ENCODE measurements at regions not wholly inside any gene's neighbourhood (a gene's known extent, or its start where the extent isn't known, plus 50 kb on each side); places are given as distances from the start of the nearest gene placed in this dataset.
"Not testable (repeated sequence)": the region's sequence is repeated elsewhere in the genome, so short reads cannot be mapped to it uniquely, and the experiment has no call there.

GRCh38 chr2:8139668-8140200 lies 542.1 kb upstream of the ID2 start:
- Histone ChIP-seq H3K36me3 (ENCODE audit: control insufficient read depth in 3 of 3, insufficient read depth in 3 of 3, low read length in 3 of 3) (no peaks in the 10 kb centered on the region), H3K4me1 (ENCODE audit: control insufficient read depth in 3 of 3, insufficient read depth in 3 of 3, low read length in 3 of 3) (no peaks in the 10 kb centered on the region), H3K4me3 (ENCODE audit: low read length in 3 of 3) (no peak overlapping the region), H3K27me3 (ENCODE audit: control insufficient read depth in 3 of 3, insufficient read depth in 3 of 3, low read length in 3 of 3) (no peaks in the 10 kb centered on the region), H3K9ac (ENCODE audit: low read depth in 1 of 3, low read length in 3 of 3) (no peak overlapping the region), H3K27ac (ENCODE audit: low read depth, low read length) (peak overlapping the region; percentile 64), H3K9me3 (ENCODE audit: control insufficient read depth in 3 of 3, low read length in 3 of 3) (no peaks in the 10 kb centered on the region)

GRCh38 chr2:8141079-8141707 lies 540.7 kb upstream of the ID2 start:
- H3K9ac ChIP-seq (ENCODE audit: low read depth in 1 of 3, low read length in 3 of 3): no peak overlapping the region
- no peak overlapping the region for H3K4me3 ChIP-seq (ENCODE audit: low read length in 3 of 3)
- H3K27ac ChIP-seq (ENCODE audit: low read depth, low read length): no peak overlapping the region
- no peaks in the 10 kb centered on the region for H3K9me3 ChIP-seq (ENCODE audit: control insufficient read depth in 3 of 3, low read length in 3 of 3)
- no peaks in the 10 kb centered on the region for H3K27me3 ChIP-seq (ENCODE audit: control insufficient read depth in 3 of 3, insufficient read depth in 3 of 3, low read length in 3 of 3)
- no peaks in the 10 kb centered on the region for H3K36me3 ChIP-seq (ENCODE audit: control insufficient read depth in 3 of 3, insufficient read depth in 3 of 3, low read length in 3 of 3)
- H3K4me1 ChIP-seq (ENCODE audit: control insufficient read depth in 3 of 3, insufficient read depth in 3 of 3, low read length in 3 of 3): peaks cover 3 to 4% (median 3%) of the 10 kb centered on the region in 3 donors

DNA sequence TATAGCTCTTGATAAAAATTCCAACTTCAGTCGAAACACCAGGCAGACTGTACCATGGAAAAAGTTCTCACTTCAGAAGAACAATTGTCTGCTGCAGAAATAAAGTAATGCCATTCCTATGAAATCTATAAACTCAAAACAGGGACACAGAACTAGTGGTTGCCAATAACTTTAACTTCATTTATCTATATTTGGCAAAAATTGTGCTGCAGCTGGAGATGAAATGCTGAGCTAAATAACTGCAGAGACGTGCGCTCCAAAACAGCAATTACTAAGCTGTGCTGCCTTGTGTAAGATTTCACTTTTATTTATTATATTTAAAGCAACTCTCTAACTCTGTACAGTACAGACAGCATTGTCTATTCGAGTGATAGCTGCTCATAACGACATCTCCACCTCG lies 540.1 kb upstream of the ID2 start:
- H3K27ac ChIP-seq (ENCODE audit: low read depth, low read length): no peak overlapping the region

GRCh38 chr2:8142461-8142860 lies 539.4 kb upstream of the ID2 start:
- H3K27me3 ChIP-seq (ENCODE audit: control insufficient read depth in 3 of 3, insufficient read depth in 3 of 3, low read length in 3 of 3): no peaks in the 10 kb centered on the region
- H3K27ac ChIP-seq (ENCODE audit: low read depth, low read length): no peak overlapping the region

More for the DNA sequence above, 540.1 kb upstream of the ID2 start:
- H3K36me3 ChIP-seq (ENCODE audit: control insufficient read depth in 3 of 3, insufficient read depth in 3 of 3, low read length in 3 of 3): no peaks in the 10 kb centered on the region
- peaks cover 9 to 10% (median 9%) of the 10 kb centered on the region in 3 donors for H3K4me1 ChIP-seq (ENCODE audit: control insufficient read depth in 3 of 3, insufficient read depth in 3 of 3, low read length in 3 of 3)
- H3K9me3 ChIP-seq (ENCODE audit: control insufficient read depth in 3 of 3, low read length in 3 of 3): no peaks in the 10 kb centered on the region
- no peak overlapping the region for H3K4me3 ChIP-seq (ENCODE audit: low read length in 3 of 3)
- H3K27me3 ChIP-seq (ENCODE audit: control insufficient read depth in 3 of 3, insufficient read depth in 3 of 3, low read length in 3 of 3): no peaks in the 10 kb centered on the region
- no peak overlapping the region for H3K9ac ChIP-seq (ENCODE audit: low read depth in 1 of 3, low read length in 3 of 3)

DNA sequence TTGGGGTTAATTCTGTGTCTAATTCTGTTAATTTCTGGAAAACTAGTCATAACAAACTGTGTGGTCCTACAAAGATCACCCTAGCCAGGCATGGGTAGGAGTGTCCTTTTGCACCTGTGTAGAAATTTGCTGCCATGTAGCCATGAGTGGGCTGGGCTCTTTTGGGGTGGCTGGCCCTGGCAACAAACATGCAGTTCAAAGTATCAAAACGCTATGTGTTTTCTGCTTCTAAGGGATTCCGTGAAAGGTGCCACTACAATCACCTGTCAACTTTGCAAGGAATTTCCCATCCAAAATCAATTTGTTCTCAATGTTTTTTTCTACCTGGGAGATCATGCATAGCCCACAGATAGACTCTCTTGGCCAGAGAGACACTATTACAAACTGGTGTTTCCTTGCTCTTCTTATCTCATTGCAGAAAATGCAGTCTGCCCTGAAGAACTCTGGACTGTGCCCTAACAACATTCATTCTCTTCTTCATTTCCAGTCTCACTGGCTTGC lies 537.7 kb upstream of the ID2 start:
- Histone ChIP-seq H3K4me1 (ENCODE audit: control insufficient read depth in 3 of 3, insufficient read depth in 3 of 3, low read length in 3 of 3) (peaks cover 9 to 10% (median 10%) of the 10 kb centered on the region in 3 donors), H3K9me3 (ENCODE audit: control insufficient read depth in 3 of 3, low read length in 3 of 3) (no peaks in the 10 kb centered on the region), H3K36me3 (ENCODE audit: control insufficient read depth in 3 of 3, insufficient read depth in 3 of 3, low read length in 3 of 3) (no peaks in the 10 kb centered on the region), H3K27me3 (ENCODE audit: control insufficient read depth in 3 of 3, insufficient read depth in 3 of 3, low read length in 3 of 3) (no peaks in the 10 kb centered on the region), H3K27ac (ENCODE audit: low read depth, low read length) (no peak overlapping the region), H3K4me3 (ENCODE audit: low read length in 3 of 3) (no peak overlapping the region), H3K9ac (ENCODE audit: low read depth in 1 of 3, low read length in 3 of 3) (no peak overlapping the region)

More at GRCh38 chr2:8142461-8142860, 539.4 kb upstream of the ID2 start:
- no peak overlapping the region for H3K4me3 ChIP-seq (ENCODE audit: low read length in 3 of 3)
- H3K36me3 ChIP-seq (ENCODE audit: control insufficient read depth in 3 of 3, insufficient read depth in 3 of 3, low read length in 3 of 3): no peaks in the 10 kb centered on the region
- no peaks in the 10 kb centered on the region for H3K9me3 ChIP-seq (ENCODE audit: control insufficient read depth in 3 of 3, low read length in 3 of 3)
- H3K4me1 ChIP-seq (ENCODE audit: control insufficient read depth in 3 of 3, insufficient read depth in 3 of 3, low read length in 3 of 3): peaks cover 9 to 10% (median 10%) of the 10 kb centered on the region in 3 donors
- no peak overlapping the region for H3K9ac ChIP-seq (ENCODE audit: low read depth in 1 of 3, low read length in 3 of 3)

DNA sequence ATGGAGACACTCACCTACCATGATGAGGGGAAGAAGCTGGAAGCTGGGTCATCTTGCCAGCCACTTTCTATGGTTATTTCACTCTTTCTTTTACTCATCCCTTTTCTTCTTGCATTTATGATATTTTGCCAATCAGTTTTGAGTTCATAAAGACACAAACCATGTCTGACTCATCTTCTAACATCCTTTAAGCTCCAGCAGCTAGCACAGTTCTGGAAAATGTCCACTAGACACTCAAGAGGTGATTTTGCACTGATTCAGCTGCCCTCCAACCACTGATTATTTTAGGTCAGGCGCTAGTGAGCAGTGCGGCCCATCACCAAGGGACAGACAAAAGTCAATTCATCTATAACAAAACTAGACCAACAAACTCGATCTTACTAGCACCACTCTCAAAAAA lies 537.1 kb upstream of the ID2 start:
- no peaks in the 10 kb centered on the region for H3K27me3 ChIP-seq (ENCODE audit: control insufficient read depth in 3 of 3, insufficient read depth in 3 of 3, low read length in 3 of 3)
- no peaks in the 10 kb centered on the region for H3K36me3 ChIP-seq (ENCODE audit: control insufficient read depth in 3 of 3, insufficient read depth in 3 of 3, low read length in 3 of 3)
- H3K9me3 ChIP-seq (ENCODE audit: control insufficient read depth in 3 of 3, low read length in 3 of 3): no peaks in the 10 kb centered on the region
- H3K9ac ChIP-seq (ENCODE audit: low read depth in 1 of 3, low read length in 3 of 3): no peak overlapping the region
- H3K4me1 ChIP-seq (ENCODE audit: control insufficient read depth in 3 of 3, insufficient read depth in 3 of 3, low read length in 3 of 3): peaks cover 9 to 10% (median 10%) of the 10 kb centered on the region in 3 donors
- H3K4me3 ChIP-seq (ENCODE audit: low read length in 3 of 3): no peak overlapping the region
- no peak overlapping the region for H3K27ac ChIP-seq (ENCODE audit: low read depth, low read length)

GRCh38 chr2:8145375-8145774 lies 536.5 kb upstream of the ID2 start:
- not testable (repeated sequence) for H3K4me3 ChIP-seq (ENCODE audit: low read length in 3 of 3); H3K36me3 ChIP-seq (ENCODE audit: control insufficient read depth in 3 of 3, insufficient read depth in 3 of 3, low read length in 3 of 3); H3K27ac ChIP-seq (ENCODE audit: low read depth, low read length); H3K9ac ChIP-seq (ENCODE audit: low read depth in 1 of 3, low read length in 3 of 3); H3K27me3 ChIP-seq (ENCODE audit: control insufficient read depth in 3 of 3, insufficient read depth in 3 of 3, low read length in 3 of 3); H3K9me3 ChIP-seq (ENCODE audit: control insufficient read depth in 3 of 3, low read length in 3 of 3)
- H3K4me1 ChIP-seq (ENCODE audit: control insufficient read depth in 3 of 3, insufficient read depth in 3 of 3, low read length in 3 of 3): peaks cover 9 to 10% (median 10%) of the 10 kb centered on the region in 3 donors

DNA sequence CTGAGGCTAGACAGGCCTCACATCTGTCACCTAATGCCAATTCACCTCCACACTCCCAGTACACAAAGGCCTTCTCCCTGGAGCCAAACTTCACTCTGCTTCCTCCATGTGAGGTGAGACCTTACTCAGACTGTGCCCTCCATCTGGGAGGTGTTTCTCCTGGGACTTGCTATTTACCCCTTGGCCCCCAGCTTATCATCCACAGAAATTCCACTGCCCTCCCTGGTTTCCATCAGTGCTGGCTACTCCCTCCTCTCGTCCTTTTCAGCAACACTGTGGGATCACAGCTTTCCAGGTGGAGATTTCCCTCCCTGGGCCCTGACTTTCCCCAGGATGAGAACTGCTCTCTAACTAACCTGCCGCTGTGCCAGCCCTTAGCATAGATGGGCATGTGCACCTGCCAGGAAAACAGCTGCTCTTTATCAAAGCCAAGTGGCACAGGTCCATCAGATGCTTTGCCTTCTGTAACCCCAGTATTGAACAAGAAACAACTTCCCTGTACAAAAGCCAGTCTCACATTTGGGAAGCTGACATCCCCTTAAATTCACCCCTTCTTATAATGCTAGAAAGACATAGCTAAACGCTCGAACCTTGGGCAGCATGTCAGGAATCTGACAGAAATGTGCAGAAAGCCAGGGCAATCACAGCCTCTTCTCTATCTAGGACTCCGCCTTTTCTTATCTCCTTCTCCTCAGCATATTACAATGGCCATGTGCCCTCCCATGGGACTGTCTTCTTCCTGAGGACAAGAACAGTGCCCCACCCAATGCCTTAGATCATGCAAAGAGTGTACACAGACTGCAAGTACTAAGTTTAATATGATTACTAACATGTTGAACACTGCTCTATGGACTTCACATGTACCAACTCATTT lies 535.5 kb upstream of the ID2 start:
- no peaks in the 10 kb centered on the region for H3K36me3 ChIP-seq (ENCODE audit: control insufficient read depth in 3 of 3, insufficient read depth in 3 of 3, low read length in 3 of 3)
- H3K4me1 ChIP-seq (ENCODE audit: control insufficient read depth in 3 of 3, insufficient read depth in 3 of 3, low read length in 3 of 3): peaks cover 9 to 10% (median 10%) of the 10 kb centered on the region in 3 donors
- peak overlapping the region in 1 of 3 donors; percentile 0 for H3K9ac ChIP-seq (ENCODE audit: low read depth in 1 of 3, low read length in 3 of 3)
- no peak overlapping the region for H3K27ac ChIP-seq (ENCODE audit: low read depth, low read length)
- H3K27me3 ChIP-seq (ENCODE audit: control insufficient read depth in 3 of 3, insufficient read depth in 3 of 3, low read length in 3 of 3): no peaks in the 10 kb centered on the region
- H3K9me3 ChIP-seq (ENCODE audit: control insufficient read depth in 3 of 3, low read length in 3 of 3): no peaks in the 10 kb centered on the region
- H3K4me3 ChIP-seq (ENCODE audit: low read length in 3 of 3): no peak overlapping the region

DNA sequence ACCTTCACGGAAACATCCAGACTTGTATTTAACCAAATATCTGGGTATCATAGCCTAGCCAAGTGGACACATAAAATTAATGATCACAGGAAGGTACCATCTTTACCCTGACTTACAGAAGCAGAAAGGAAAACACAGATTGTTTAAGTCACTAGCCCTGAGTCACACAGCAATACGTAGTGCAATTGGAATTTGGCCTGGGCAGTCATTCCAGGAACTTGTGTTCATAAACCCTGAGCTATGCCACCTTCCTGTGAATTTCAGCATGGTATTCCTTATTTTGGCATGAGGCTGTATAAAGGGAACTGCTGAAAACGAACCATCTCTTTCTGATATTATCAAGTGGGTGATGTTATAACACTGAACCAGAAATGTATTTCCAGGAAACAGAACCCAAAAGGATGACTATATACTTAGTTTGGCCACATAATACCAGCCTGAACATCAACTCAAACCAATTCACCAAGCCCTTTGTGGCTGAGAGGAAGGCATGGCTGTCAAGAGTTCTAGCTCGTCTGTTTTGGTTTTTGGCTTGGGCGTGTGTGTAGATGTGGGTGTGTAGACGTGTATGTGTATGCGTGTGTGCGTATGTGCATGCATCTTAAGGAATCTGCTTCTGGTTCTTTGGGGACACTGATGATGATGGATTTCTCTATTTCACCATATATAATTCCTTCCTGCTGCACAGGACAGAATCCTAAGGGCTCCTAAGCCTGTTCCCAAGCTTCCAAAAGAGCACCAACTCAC lies 533.4 kb upstream of the ID2 start:
- Histone ChIP-seq H3K9me3 (ENCODE audit: control insufficient read depth in 3 of 3, low read length in 3 of 3) (no peaks in the 10 kb centered on the region), H3K9ac (ENCODE audit: low read depth in 1 of 3, low read length in 3 of 3) (no peak overlapping the region), H3K36me3 (ENCODE audit: control insufficient read depth in 3 of 3, insufficient read depth in 3 of 3, low read length in 3 of 3) (no peaks in the 10 kb centered on the region), H3K4me1 (ENCODE audit: control insufficient read depth in 3 of 3, insufficient read depth in 3 of 3, low read length in 3 of 3) (peaks cover 9 to 10% (median 10%) of the 10 kb centered on the region in 3 donors), H3K4me3 (ENCODE audit: low read length in 3 of 3) (no peak overlapping the region), H3K27ac (ENCODE audit: low read depth, low read length) (no peak overlapping the region), H3K27me3 (ENCODE audit: control insufficient read depth in 3 of 3, insufficient read depth in 3 of 3, low read length in 3 of 3) (no peaks in the 10 kb centered on the region)
